Glutamatergic neuron (in vitro differentiated cells): ENCODE measurements at regions not wholly inside any gene's neighbourhood (a gene's known extent, or its start where the extent isn't known, plus 50 kb on each side); places are given as distances from the start of the nearest gene placed in this dataset.
A peak's percentile ranks its signal among the peaks of the same experiment; 100 is the strongest.

Source experiments
- DNase-seq: peaks from one replicate; pipeline ENCODE4 v3.0.0; 2022
- H3K27ac Mint-ChIP-seq: one replicate; pipeline ENCODE4 v1.8.0; 2020; ENCODE audit warnings: mild to moderate bottlenecking, mixed read lengths, inconsistent platforms; ENCODE audit not compliant: unreplicated experiment
- H3K27me3 Mint-ChIP-seq: one replicate; pipeline ENCODE4 v1.8.0; 2020; ENCODE audit warnings: mild to moderate bottlenecking, moderate library complexity, mixed read lengths, inconsistent platforms; ENCODE audit not compliant: unreplicated experiment
- H3K36me3 Mint-ChIP-seq: one replicate; pipeline ENCODE4 v1.8.0; 2020; ENCODE audit warnings: mild to moderate bottlenecking, mixed read lengths, inconsistent platforms; ENCODE audit not compliant: unreplicated experiment
- H3K4me1 Mint-ChIP-seq: one replicate; pipeline ENCODE4 v1.8.0; 2020; ENCODE audit warnings: mild to moderate bottlenecking, low read depth, mixed read lengths, inconsistent platforms; ENCODE audit not compliant: unreplicated experiment
- H3K4me3 Mint-ChIP-seq: one replicate; pipeline ENCODE4 v1.8.0; 2020; ENCODE audit warnings: mild to moderate bottlenecking, mixed read lengths, inconsistent platforms; ENCODE audit not compliant: unreplicated experiment
- H3K9me3 Mint-ChIP-seq: one replicate; pipeline ENCODE4 v1.8.0; 2020; ENCODE audit warnings: mild to moderate bottlenecking, moderate library complexity, mixed read lengths, inconsistent platforms; ENCODE audit not compliant: unreplicated experiment
- CTCF ChIP-seq: fragments of 200-600 bp; sonication (generic); IDR thresholded peaks from one replicate; pipeline ENCODE4 v1.5.0; 2021; ENCODE audit not compliant: partially characterized antibody, unreplicated experiment

GRCh38 chr2:34827398-34827797 lies 1228.3 kb upstream of the FAM98A start:
- no peak for TF ChIP-seq CTCF
- Mint-ChIP-seq H3K27ac (no peak overlapping the region), H3K4me1 (peaks cover 28% of the 10 kb centered on the region), H3K4me3 (no peak overlapping the region), H3K9me3 (peaks cover 6% of the 10 kb centered on the region), H3K36me3 (no peaks in the 10 kb centered on the region), H3K27me3 (no peaks in the 10 kb centered on the region)
- DNase-seq = no peak

- no peaks in the 10 kb centered on the region for H3K27me3 Mint-ChIP-seq
- H3K9me3 Mint-ChIP-seq = peaks cover 8% of the 10 kb centered on the region
- peaks cover 26% of the 10 kb centered on the region for H3K4me1 Mint-ChIP-seq
- H3K4me3 Mint-ChIP-seq = no peak overlapping the region
- H3K27ac Mint-ChIP-seq = peak overlapping the region; percentile 92
- DNase-seq = no peak
- no peak for TF ChIP-seq CTCF
- no peaks in the 10 kb centered on the region for H3K36me3 Mint-ChIP-seq
Measured at GRCh38 chr2:34825686-34826085, 1226.6 kb upstream of the FAM98A start.

DNA sequence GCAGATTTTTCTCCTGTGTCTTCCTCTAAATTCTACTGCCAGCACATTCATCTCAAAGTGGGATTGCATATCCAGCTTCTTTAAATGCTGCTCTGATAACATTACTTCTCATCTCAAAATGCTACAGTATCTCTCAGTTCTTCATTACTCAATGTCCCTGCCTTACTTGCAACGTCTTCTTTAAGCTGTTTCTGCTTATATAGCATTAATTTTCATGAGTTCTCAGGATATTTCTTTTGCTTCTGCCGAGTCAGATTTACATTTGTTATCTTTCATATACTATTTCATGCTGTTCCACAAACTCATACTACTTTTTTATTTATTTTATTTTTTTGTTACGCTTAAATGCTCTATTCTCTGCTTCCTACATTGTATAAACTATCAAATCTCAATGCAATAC lies 1223.5 kb upstream of the FAM98A start:
- Mint-ChIP-seq H3K4me1 (peaks cover 24% of the 10 kb centered on the region), H3K27ac (no peak overlapping the region), H3K4me3 (no peak overlapping the region), H3K27me3 (no peaks in the 10 kb centered on the region), H3K36me3 (no peaks in the 10 kb centered on the region), H3K9me3 (peaks cover 8% of the 10 kb centered on the region)
- TF ChIP-seq CTCF = no peak
- no peak for DNase-seq

DNA sequence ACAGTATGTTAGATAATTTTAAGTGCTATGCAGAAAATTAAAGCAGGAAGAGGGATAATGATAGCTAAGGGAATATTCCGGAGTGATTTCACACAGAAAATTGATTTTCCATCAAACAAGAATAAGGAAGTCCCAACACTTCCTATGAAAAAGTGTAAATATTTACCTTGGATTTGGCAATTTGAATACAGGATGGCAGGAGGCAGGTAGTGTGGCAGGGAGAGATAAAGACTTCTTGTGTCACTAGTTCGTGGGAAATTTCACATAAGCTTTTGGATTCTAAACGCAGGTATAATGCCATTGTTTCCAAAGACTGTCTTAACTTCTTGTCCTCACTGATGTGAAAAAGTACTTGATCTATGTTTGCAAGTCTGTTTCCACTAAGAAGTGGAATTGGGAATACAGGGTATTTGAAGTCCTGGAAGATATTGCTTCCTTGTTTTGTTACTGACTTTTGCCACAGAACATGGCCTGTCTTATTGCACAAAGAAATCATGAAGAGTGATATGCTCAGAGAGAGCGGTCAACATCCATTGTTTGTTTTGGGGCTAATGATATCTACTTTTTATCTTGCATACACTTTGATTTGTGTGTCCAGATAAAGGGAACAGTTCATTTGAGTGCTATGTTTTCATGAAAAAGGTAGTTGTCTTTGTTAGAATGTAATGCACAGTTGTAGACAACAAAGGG lies 1216.1 kb upstream of the FAM98A start:
- Mint-ChIP-seq H3K4me3 (no peak overlapping the region), H3K4me1 (peaks cover 3% of the 10 kb centered on the region), H3K9me3 (no peaks in the 10 kb centered on the region), H3K36me3 (no peaks in the 10 kb centered on the region), H3K27ac (no peak overlapping the region), H3K27me3 (no peaks in the 10 kb centered on the region)
- DNase-seq = no peak
- TF ChIP-seq CTCF = no peak

DNA sequence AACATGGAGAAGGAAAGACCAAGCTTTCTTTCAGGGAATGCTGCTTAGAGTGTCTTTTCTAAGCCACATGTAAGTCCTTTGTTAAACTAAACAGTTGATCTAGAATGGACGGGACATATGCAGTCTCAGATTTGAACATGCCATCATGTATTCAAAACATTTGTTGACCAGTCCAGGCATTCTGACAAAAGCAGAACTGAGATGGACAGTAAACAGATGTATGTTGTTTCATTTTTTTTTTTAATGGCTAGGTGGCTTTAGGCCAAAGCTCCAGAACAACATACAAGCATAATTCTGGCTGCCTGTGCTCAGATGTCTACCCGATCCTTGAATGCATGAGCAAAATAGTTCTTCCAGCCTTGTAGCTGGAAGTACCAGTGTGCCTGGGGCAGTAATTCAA lies 1211.4 kb upstream of the FAM98A start:
- no peaks in the 10 kb centered on the region for H3K36me3 Mint-ChIP-seq
- no peak for DNase-seq
- TF ChIP-seq CTCF = no peak
- no peak overlapping the region for H3K27ac Mint-ChIP-seq
- no peaks in the 10 kb centered on the region for H3K27me3 Mint-ChIP-seq
- H3K9me3 Mint-ChIP-seq = peaks cover 2% of the 10 kb centered on the region
- no peak overlapping the region for H3K4me3 Mint-ChIP-seq
- H3K4me1 Mint-ChIP-seq = peaks cover 3% of the 10 kb centered on the region
